ENCODE measurements at regions not wholly inside any gene's neighbourhood (a gene's known extent, or its start where the extent isn't known, plus 50 kb on each side); places are given as distances from the start of the nearest gene placed in this dataset.

GRCh38 chr6:4395386-4395785, 260.0 kb upstream of the ECI2 start:
- no peak for DNase-seq
- Histone ChIP-seq H3K27me3 (no peaks in the 10 kb centered on the region), H3K36me3 (no peaks in the 10 kb centered on the region), H3K4me3 (no peak overlapping the region), H3K27ac (no peak overlapping the region), H3K4me1 (no peaks in the 10 kb centered on the region), H3K9me3 (no peaks in the 10 kb centered on the region)
- whole genome bisulfite sequencing, 5 donors = 87 to 100% (median 93%) methylated on average over 1 of the region's 1 CpG
- intact Hi-C loops (cut with DNase I; ENCODE audit: low total_unique reads) = no loop called here
- TF ChIP-seq CTCF (IDR thresholded peaks at IDR 0.05) = no peak
- no peak for TF ChIP-seq POLR2AphosphoS5 (IDR thresholded peaks at IDR 0.05)
- no peak for TF ChIP-seq POLR2A (IDR thresholded peaks at IDR 0.05)
- no peak for TF ChIP-seq EP300 (IDR thresholded peaks at IDR 0.05)

- intact Hi-C loops (cut with DNase I; ENCODE audit: low total_unique reads) = no loop called here
- no peaks in the 10 kb centered on the region for H3K36me3 ChIP-seq
- 46 to 56% (median 51%) methylated on average over 4 of the region's 4 CpGs for WGBS, 5 donors
- H3K27ac ChIP-seq = no peak overlapping the region
- H3K4me3 ChIP-seq = no peak overlapping the region
- no peaks in the 10 kb centered on the region for H3K4me1 ChIP-seq
- no peaks in the 10 kb centered on the region for H3K27me3 ChIP-seq
- H3K9me3 ChIP-seq = no peaks in the 10 kb centered on the region
- TF ChIP-seq CTCF (IDR thresholded peaks at IDR 0.05) (no peak), POLR2A (IDR thresholded peaks at IDR 0.05) (no peak), POLR2AphosphoS5 (IDR thresholded peaks at IDR 0.05) (no peak), EP300 (IDR thresholded peaks at IDR 0.05) (no peak)
- DNase-seq = no peak
Measured at GRCh38 chr6:4394786-4395185, 259.4 kb upstream of the ECI2 start.

- no peak for DNase-seq
- 68 to 72% (median 70%) methylated on average over 8 of the region's 8 CpGs for WGBS, 5 donors
- TF ChIP-seq POLR2AphosphoS5 (IDR thresholded peaks at IDR 0.05) = no peak
- TF ChIP-seq CTCF (IDR thresholded peaks at IDR 0.05) = no peak
- no peak for TF ChIP-seq POLR2A (IDR thresholded peaks at IDR 0.05)
- TF ChIP-seq EP300 (IDR thresholded peaks at IDR 0.05) = no peak
- H3K36me3 ChIP-seq = no peaks in the 10 kb centered on the region
- no peak overlapping the region for H3K4me3 ChIP-seq
- no peaks in the 10 kb centered on the region for H3K27me3 ChIP-seq
- peaks cover 6 to 23% (median 16%) of the 10 kb centered on the region in 4 donors for H3K9me3 ChIP-seq
- H3K27ac ChIP-seq = no peak overlapping the region
- H3K4me1 ChIP-seq = no peaks in the 10 kb centered on the region
- intact Hi-C loops (cut with DNase I; ENCODE audit: low total_unique reads) = no loop called here
Measured at GRCh38 chr6:4388675-4389074, 253.3 kb upstream of the ECI2 start.

DNA sequence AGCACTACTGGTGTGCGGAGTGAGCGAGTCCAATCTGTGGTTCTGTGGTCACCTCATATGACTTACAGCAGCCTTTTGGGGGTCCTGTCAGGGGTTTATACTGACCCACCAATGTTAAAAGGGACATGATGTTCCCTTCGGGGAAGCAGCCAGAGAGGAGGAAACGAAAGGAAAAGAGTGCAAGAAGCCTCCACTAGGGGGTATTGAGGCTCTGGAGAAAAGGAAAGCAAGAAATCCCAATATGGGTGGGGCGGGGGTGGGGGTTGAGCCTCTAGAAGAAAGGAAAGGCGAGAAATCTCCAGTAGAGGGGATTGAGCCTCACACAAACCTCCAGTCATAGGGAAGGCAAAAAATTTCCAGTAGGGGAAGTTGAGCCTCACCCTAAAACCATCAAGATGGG, 249.3 kb upstream of the ECI2 start:
- WGBS, 5 donors = 84 to 92% (median 89%) methylated on average over 6 of the region's 6 CpGs
- Histone ChIP-seq H3K9me3 (peaks cover 7 to 39% (median 27%) of the 10 kb centered on the region in 4 donors), H3K27ac (no peak overlapping the region), H3K4me1 (no peaks in the 10 kb centered on the region), H3K36me3 (no peaks in the 10 kb centered on the region), H3K4me3 (no peak overlapping the region), H3K27me3 (peaks cover 0 to 2% (median 0%) of the 10 kb centered on the region in 3 donors)
- no peak for DNase-seq
- intact Hi-C loops (cut with DNase I; ENCODE audit: low total_unique reads) = no loop called here
- TF ChIP-seq CTCF (IDR thresholded peaks at IDR 0.05) (no peak), EP300 (IDR thresholded peaks at IDR 0.05) (no peak), POLR2A (IDR thresholded peaks at IDR 0.05) (no peak), POLR2AphosphoS5 (IDR thresholded peaks at IDR 0.05) (no peak)

All from stomach (tissue), 8 donors.